GM23338 (cell line): ENCODE measurements at regions not wholly inside any gene's neighbourhood (a gene's known extent, or its start where the extent isn't known, plus 50 kb on each side); places are given as distances from the start of the nearest gene placed in this dataset.

ENCODE experiments used
- CTCF ChIP-seq, 2 experiments: fragments of 200-600 bp in 1 of 2; sonication (generic) in 1 of 2; conservative IDR thresholded peaks; 2 replicates each; pipeline versions ENCODE4 v1.5.1 to v1.6.1; 2016 to 2017; ENCODE audit warnings: antibody characterized with exemption in 2 of 2, low read depth in 2 of 2, mild to moderate bottlenecking in 2 of 2, moderate library complexity in 1 of 2
- EZH2 ChIP-seq: fragments of 200-600 bp; sonication (generic); IDR thresholded peaks from one replicate; pipeline ENCODE4 v1.8.0; 2017; ENCODE audit warnings: antibody characterized with exemption, mild to moderate bottlenecking, low read depth; ENCODE audit not compliant: unreplicated experiment
- JUNB ChIP-seq: IDR thresholded peaks from one replicate; pipeline ENCODE4 v1.6.1; 2016; ENCODE audit warnings: antibody characterized with exemption; ENCODE audit not compliant: unreplicated experiment
- POLR2AphosphoS5 ChIP-seq: IDR thresholded peaks from 2 replicates; pipeline ENCODE4 v1.6.1; 2016; ENCODE audit warnings: antibody characterized with exemption, low read depth
- REST ChIP-seq: IDR thresholded peaks from one replicate; pipeline ENCODE4 v1.6.1; 2018; ENCODE audit warnings: antibody characterized with exemption; ENCODE audit not compliant: unreplicated experiment

GRCh38 chr3:21914451-21914850, 163.4 kb upstream of the ZNF385D start:
- TF ChIP-seq CTCF (conservative IDR thresholded peaks at IDR 0.05; ENCODE audit: low read depth in 2 of 2): no peak
- TF ChIP-seq POLR2AphosphoS5: no peak
- TF ChIP-seq EZH2: no peak
- no peak for TF ChIP-seq REST
- TF ChIP-seq JUNB: no peak
